Parathyroid adenoma (tissue), 2 donors: ENCODE measurements at regions not wholly inside any gene's neighbourhood (a gene's known extent, or its start where the extent isn't known, plus 50 kb on each side); places are given as distances from the start of the nearest gene placed in this dataset.

Source experiments
- H2AFZ ChIP-seq: fragments of 300-600 bp; sonication (generic); one replicate; pipeline ENCODE4 v1.7.0; 2017; ENCODE audit warnings: antibody characterized with exemption, mild to moderate bottlenecking
- H3K27ac ChIP-seq: fragments of 300-600 bp; sonication (generic); one replicate; pipeline ENCODE4 v1.7.0; 2017
- H3K27me3 ChIP-seq: fragments of 300-600 bp; sonication (generic); one replicate; pipeline ENCODE4 v1.7.0; 2017; ENCODE audit warnings: low read length; ENCODE audit not compliant: control insufficient read depth, insufficient read depth
- H3K36me3 ChIP-seq: fragments of 300-600 bp; sonication (generic); one replicate; pipeline ENCODE4 v1.7.0; 2017; ENCODE audit warnings: low read length; ENCODE audit not compliant: control insufficient read depth, insufficient read depth
- H3K4me1 ChIP-seq: fragments of 300-600 bp; sonication (generic); one replicate; pipeline ENCODE4 v1.7.0; 2017; ENCODE audit warnings: control low read depth
- H3K4me2 ChIP-seq: fragments of 300-600 bp; sonication (generic); one replicate; pipeline ENCODE4 v1.7.0; 2017; ENCODE audit warnings: low read length
- H3K4me3 ChIP-seq: fragments of 300-600 bp; sonication (generic); one replicate; pipeline ENCODE4 v1.7.0; 2017; ENCODE audit warnings: low read depth, low read length
- H3K79me2 ChIP-seq: fragments of 300-600 bp; sonication (generic); one replicate; pipeline ENCODE4 v1.7.0; 2017; ENCODE audit warnings: control low read depth
- H3K9ac ChIP-seq: fragments of 300-600 bp; sonication (generic); one replicate; pipeline ENCODE4 v1.7.0; 2017; ENCODE audit warnings: mild to moderate bottlenecking
- H3K9me3 ChIP-seq: fragments of 300-600 bp; sonication (generic); one replicate; pipeline ENCODE4 v1.7.0; 2017; ENCODE audit warnings: low read length; ENCODE audit not compliant: control insufficient read depth
- CTCF ChIP-seq: fragments of 300-600 bp; sonication (generic); IDR thresholded peaks from one replicate; pipeline ENCODE4 v1.7.0; 2017; ENCODE audit warnings: antibody characterized with exemption, mild to moderate bottlenecking
- donor health status: primary hyperparathyroidism.

- H2AFZ ChIP-seq = no peak overlapping the region
- no peak for TF ChIP-seq CTCF
- H3K4me3 ChIP-seq = no peak overlapping the region
- H3K9ac ChIP-seq = no peak overlapping the region
- no peaks in the 10 kb centered on the region for H3K27me3 ChIP-seq
- no peaks in the 10 kb centered on the region for H3K4me1 ChIP-seq
- no peaks in the 10 kb centered on the region for H3K36me3 ChIP-seq
- H3K79me2 ChIP-seq = no peaks in the 10 kb centered on the region
- H3K4me2 ChIP-seq = no peak overlapping the region
- H3K27ac ChIP-seq = no peak overlapping the region
- H3K9me3 ChIP-seq = no peaks in the 10 kb centered on the region
Observed at GRCh38 chr5:97835112-97835511, 652.1 kb upstream of the RIOK2 start.

- no peak overlapping the region for H3K9ac ChIP-seq
- TF ChIP-seq CTCF = no peak
- H3K9me3 ChIP-seq = no peaks in the 10 kb centered on the region
- no peak overlapping the region for H3K4me2 ChIP-seq
- no peaks in the 10 kb centered on the region for H3K27me3 ChIP-seq
- H3K27ac ChIP-seq = no peak overlapping the region
- no peaks in the 10 kb centered on the region for H3K79me2 ChIP-seq
- H2AFZ ChIP-seq = no peak overlapping the region
- H3K36me3 ChIP-seq = no peaks in the 10 kb centered on the region
- H3K4me3 ChIP-seq = no peak overlapping the region
- no peaks in the 10 kb centered on the region for H3K4me1 ChIP-seq
Observed at GRCh38 chr5:97836816-97837215, 653.8 kb upstream of the RIOK2 start.

- Histone ChIP-seq H3K79me2 (no peaks in the 10 kb centered on the region), H3K36me3 (no peaks in the 10 kb centered on the region), H3K4me1 (no peaks in the 10 kb centered on the region), H3K4me2 (no peak overlapping the region), H3K27me3 (no peaks in the 10 kb centered on the region), H3K9ac (no peak overlapping the region), H3K27ac (no peak overlapping the region), H2AFZ (no peak overlapping the region), H3K9me3 (no peaks in the 10 kb centered on the region), H3K4me3 (no peak overlapping the region)
- no peak for TF ChIP-seq CTCF
Observed at GRCh38 chr5:97838214-97838613, 655.2 kb upstream of the RIOK2 start.

- Histone ChIP-seq H3K4me3 (no peak overlapping the region), H3K9ac (no peak overlapping the region), H3K27me3 (no peaks in the 10 kb centered on the region), H3K79me2 (no peaks in the 10 kb centered on the region), H3K9me3 (no peaks in the 10 kb centered on the region), H2AFZ (no peak overlapping the region), H3K4me1 (no peaks in the 10 kb centered on the region), H3K4me2 (no peak overlapping the region), H3K36me3 (no peaks in the 10 kb centered on the region), H3K27ac (no peak overlapping the region)
- no peak for TF ChIP-seq CTCF
Observed at GRCh38 chr5:97839341-97840086, 656.5 kb upstream of the RIOK2 start.

GRCh38 chr5:97840643-97841042 lies 657.6 kb upstream of the RIOK2 start:
- Histone ChIP-seq H3K4me1 (no peaks in the 10 kb centered on the region), H3K9ac (no peak overlapping the region), H3K27me3 (no peaks in the 10 kb centered on the region), H3K4me3 (no peak overlapping the region), H3K4me2 (no peak overlapping the region), H2AFZ (no peak overlapping the region), H3K36me3 (no peaks in the 10 kb centered on the region), H3K9me3 (no peaks in the 10 kb centered on the region), H3K27ac (no peak overlapping the region), H3K79me2 (no peaks in the 10 kb centered on the region)
- no peak for TF ChIP-seq CTCF
